ENCODE measurements at regions not wholly inside any gene's neighbourhood (a gene's known extent, or its start where the extent isn't known, plus 50 kb on each side); places are given as distances from the start of the nearest gene placed in this dataset.
"Not testable (repeated sequence)": the region's sequence is repeated elsewhere in the genome, so short reads cannot be mapped to it uniquely, and the experiment has no call there.

DNA sequence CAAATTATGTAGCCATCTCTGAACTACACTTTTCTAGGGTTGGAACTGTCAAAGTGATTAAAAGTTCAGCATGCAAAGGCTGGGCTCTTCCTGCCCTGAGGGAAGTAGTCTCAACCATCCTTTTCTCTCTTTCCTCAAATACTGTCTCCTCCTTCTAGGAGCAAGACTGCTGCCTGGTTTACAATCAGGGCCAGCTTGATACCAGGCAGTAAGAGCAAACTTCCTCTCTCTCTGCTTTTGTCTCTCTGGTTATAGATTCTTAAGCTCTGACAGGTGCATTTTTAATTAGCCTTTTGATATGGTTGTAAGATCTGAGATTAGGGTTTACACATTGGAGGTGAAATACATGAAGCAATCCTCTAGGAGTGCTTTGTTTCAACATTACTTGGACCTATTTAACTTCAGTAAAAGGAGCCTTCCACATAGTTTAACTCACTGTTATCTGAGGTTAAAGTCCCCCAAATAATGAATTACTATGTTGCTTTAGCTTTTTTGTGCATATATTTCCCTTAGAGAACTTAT, 436.1 kb downstream of the SPATA31D1 start:
- Histone ChIP-seq H3K4me2 (ENCODE audit: low read depth, low read length, poor library complexity, severe bottlenecking) (no peak overlapping the region), H3K36me3 (ENCODE audit: low read length) (no peaks in the 10 kb centered on the region), H3F3A (ENCODE audit: insufficient read depth) (no peaks in the 10 kb centered on the region), H3K9ac (ENCODE audit: low read length) (no peak overlapping the region), H3K79me2 (ENCODE audit: insufficient read depth, low read length) (no peaks in the 10 kb centered on the region), H3K9me2 (replicated peaks; ENCODE audit: insufficient read depth, low read length) (no peaks in the 10 kb centered on the region), H3K27me3 (ENCODE audit: low read length) (no peaks in the 10 kb centered on the region), H3K27ac (ENCODE audit: low read depth, low read length) (no peak overlapping the region), H2AFZ (ENCODE audit: low read depth, low read length, severe bottlenecking) (no peak overlapping the region), H3K9me3 (ENCODE audit: insufficient read depth, low read length) (no peaks in the 10 kb centered on the region), H3K4me3 (ENCODE audit: insufficient read depth, low read length, poor library complexity, severe bottlenecking) (no peak overlapping the region), H4K20me1 (ENCODE audit: low read depth, low read length) (no peaks in the 10 kb centered on the region)
- TF ChIP-seq CTCF (IDR thresholded peaks at IDR 0.05; ENCODE audit: insufficient read depth, low read length, poor library complexity, severe bottlenecking) (no peak), EZH2phosphoT487 (conservative IDR thresholded peaks at IDR 0.05; ENCODE audit: low read length) (no peak)

GRCh38 chr9:82431121-82431520, 442.5 kb downstream of the SPATA31D1 start:
- no peak overlapping the region for H3K4me3 ChIP-seq (ENCODE audit: insufficient read depth, low read length, poor library complexity, severe bottlenecking)
- no peaks in the 10 kb centered on the region for H3K9me2 ChIP-seq (replicated peaks; ENCODE audit: insufficient read depth, low read length)
- no peaks in the 10 kb centered on the region for H3K27me3 ChIP-seq (ENCODE audit: low read length)
- H3K9ac ChIP-seq (ENCODE audit: low read length), result no peak overlapping the region
- TF ChIP-seq EZH2phosphoT487 (conservative IDR thresholded peaks at IDR 0.05; ENCODE audit: low read length) (no peak), CTCF (IDR thresholded peaks at IDR 0.05; ENCODE audit: insufficient read depth, low read length, poor library complexity, severe bottlenecking) (no peak)
- H2AFZ ChIP-seq (ENCODE audit: low read depth, low read length, severe bottlenecking), result no peak overlapping the region
- H3K9me3 ChIP-seq (ENCODE audit: insufficient read depth, low read length), result no peaks in the 10 kb centered on the region
- H3K27ac ChIP-seq (ENCODE audit: low read depth, low read length), result no peak overlapping the region
- H3K36me3 ChIP-seq (ENCODE audit: low read length), result no peaks in the 10 kb centered on the region
- H4K20me1 ChIP-seq (ENCODE audit: low read depth, low read length), result no peaks in the 10 kb centered on the region
- H3K79me2 ChIP-seq (ENCODE audit: insufficient read depth, low read length), result no peaks in the 10 kb centered on the region
- no peak overlapping the region for H3K4me2 ChIP-seq (ENCODE audit: low read depth, low read length, poor library complexity, severe bottlenecking)
- no peaks in the 10 kb centered on the region for H3F3A ChIP-seq (ENCODE audit: insufficient read depth)

GRCh38 chr9:82433290-82433931, 444.8 kb downstream of the SPATA31D1 start:
- not testable (repeated sequence) for H3K4me3 ChIP-seq (ENCODE audit: insufficient read depth, low read length, poor library complexity, severe bottlenecking); H4K20me1 ChIP-seq (ENCODE audit: low read depth, low read length); H3K27ac ChIP-seq (ENCODE audit: low read depth, low read length); H2AFZ ChIP-seq (ENCODE audit: low read depth, low read length, severe bottlenecking); H3K27me3 ChIP-seq (ENCODE audit: low read length); H3K9ac ChIP-seq (ENCODE audit: low read length); H3K9me2 ChIP-seq (replicated peaks; ENCODE audit: insufficient read depth, low read length); H3K36me3 ChIP-seq (ENCODE audit: low read length); H3K4me2 ChIP-seq (ENCODE audit: low read depth, low read length, poor library complexity, severe bottlenecking); H3K79me2 ChIP-seq (ENCODE audit: insufficient read depth, low read length); H3F3A ChIP-seq (ENCODE audit: insufficient read depth); H3K9me3 ChIP-seq (ENCODE audit: insufficient read depth, low read length)

DNA sequence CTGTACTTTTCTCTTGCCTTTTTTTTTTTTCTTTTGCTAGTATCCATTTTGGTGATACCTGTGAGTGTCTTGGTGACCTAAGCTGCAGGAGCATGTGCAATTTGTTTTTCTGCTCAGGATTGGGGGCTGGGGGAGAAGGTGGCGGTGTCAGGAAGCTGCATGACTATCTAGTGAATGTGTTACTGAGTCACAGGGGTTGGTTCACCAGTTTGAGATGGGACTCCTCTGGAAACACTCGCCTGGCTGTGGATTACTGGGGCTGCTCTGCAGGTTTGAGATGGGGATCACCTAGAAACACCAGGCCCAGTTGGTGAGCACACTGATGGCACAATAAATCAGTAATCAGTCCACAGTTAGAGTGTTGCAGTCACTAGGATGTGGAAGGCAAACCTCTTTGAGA, 447.9 kb downstream of the SPATA31D1 start:
- Histone ChIP-seq H3K9me3 (ENCODE audit: insufficient read depth, low read length) (no peaks in the 10 kb centered on the region), H3K79me2 (ENCODE audit: insufficient read depth, low read length) (no peaks in the 10 kb centered on the region), H3K27ac (ENCODE audit: low read depth, low read length) (no peak overlapping the region), H3K4me3 (ENCODE audit: insufficient read depth, low read length, poor library complexity, severe bottlenecking) (no peak overlapping the region), H3K9ac (ENCODE audit: low read length) (no peak overlapping the region), H2AFZ (ENCODE audit: low read depth, low read length, severe bottlenecking) (no peak overlapping the region), H3F3A (ENCODE audit: insufficient read depth) (no peaks in the 10 kb centered on the region), H3K4me2 (ENCODE audit: low read depth, low read length, poor library complexity, severe bottlenecking) (no peak overlapping the region), H3K36me3 (ENCODE audit: low read length) (no peaks in the 10 kb centered on the region), H4K20me1 (ENCODE audit: low read depth, low read length) (no peaks in the 10 kb centered on the region), H3K9me2 (replicated peaks; ENCODE audit: insufficient read depth, low read length) (no peaks in the 10 kb centered on the region), H3K27me3 (ENCODE audit: low read length) (no peaks in the 10 kb centered on the region)
- TF ChIP-seq EZH2phosphoT487 (conservative IDR thresholded peaks at IDR 0.05; ENCODE audit: low read length), result no peak
- no peak for TF ChIP-seq CTCF (IDR thresholded peaks at IDR 0.05; ENCODE audit: insufficient read depth, low read length, poor library complexity, severe bottlenecking)

- not testable (repeated sequence) for H3K36me3 ChIP-seq (ENCODE audit: low read length); H3K27ac ChIP-seq (ENCODE audit: low read depth, low read length); H3F3A ChIP-seq (ENCODE audit: insufficient read depth); H3K9me3 ChIP-seq (ENCODE audit: insufficient read depth, low read length); H3K4me3 ChIP-seq (ENCODE audit: insufficient read depth, low read length, poor library complexity, severe bottlenecking); H4K20me1 ChIP-seq (ENCODE audit: low read depth, low read length); H3K9me2 ChIP-seq (replicated peaks; ENCODE audit: insufficient read depth, low read length); H3K4me2 ChIP-seq (ENCODE audit: low read depth, low read length, poor library complexity, severe bottlenecking); H3K27me3 ChIP-seq (ENCODE audit: low read length); H3K9ac ChIP-seq (ENCODE audit: low read length); H2AFZ ChIP-seq (ENCODE audit: low read depth, low read length, severe bottlenecking); H3K79me2 ChIP-seq (ENCODE audit: insufficient read depth, low read length)
Observed at GRCh38 chr9:82437183-82437582, 448.6 kb downstream of the SPATA31D1 start.
